Activated T-cell treated with anti-CD3 and anti-CD28 coated beads, Interleukin-2, amount 50 U/mL, for 4 hours (primary cell): ENCODE measurements at regions not wholly inside any gene's neighbourhood (a gene's known extent, or its start where the extent isn't known, plus 50 kb on each side); places are given as distances from the start of the nearest gene placed in this dataset.

Experiments
- ATAC-seq, 2 donors: fragments of 200-7000 bp; cut with Tn5 transposase; one replicate each; pipeline ENCODE4 v1.10.0; 2021
- DNase-seq: peaks from one replicate; pipeline ENCODE4 v3.0.0-alpha.2; 2020
- H3K27me3 Mint-ChIP-seq: one replicate; pipeline ENCODE4 v1.8.0; 2021; ENCODE audit warnings: low read depth, mixed read lengths
- H3K36me3 Mint-ChIP-seq: one replicate; pipeline ENCODE4 v1.8.0; 2022; ENCODE audit warnings: mixed read lengths; ENCODE audit not compliant: insufficient read depth
- H3K4me1 Mint-ChIP-seq: one replicate; pipeline ENCODE4 v1.8.0; 2021; ENCODE audit warnings: low read depth, mixed read lengths
- H3K4me3 Mint-ChIP-seq: one replicate; pipeline ENCODE4 v1.8.0; 2021; ENCODE audit warnings: mild to moderate bottlenecking, moderate library complexity, mixed read lengths
- H3K9me3 Mint-ChIP-seq: one replicate; pipeline ENCODE4 v1.8.0; 2021; ENCODE audit warnings: mixed read lengths

GRCh38 chr12:18794000-18794399 is 56.1 kb downstream of the CAPZA3 start:
- Mint-ChIP-seq H3K27me3 (no peaks in the 10 kb centered on the region), H3K36me3 (no peaks in the 10 kb centered on the region), H3K4me1 (no peaks in the 10 kb centered on the region), H3K4me3 (no peak overlapping the region), H3K9me3 (no peaks in the 10 kb centered on the region)
- ATAC-seq (no peak), DNase-seq (no peak)

- no peaks in the 10 kb centered on the region for H3K9me3 Mint-ChIP-seq
- DNase-seq, result no peak
- H3K4me1 Mint-ChIP-seq, result no peaks in the 10 kb centered on the region
- no peak overlapping the region for H3K4me3 Mint-ChIP-seq
- no peaks in the 10 kb centered on the region for H3K36me3 Mint-ChIP-seq
- ATAC-seq, result no peak
- H3K27me3 Mint-ChIP-seq, result no peaks in the 10 kb centered on the region
Measured at GRCh38 chr12:18797604-18798003, 59.7 kb downstream of the CAPZA3 start.

GRCh38 chr12:18798535-18799361 is 60.8 kb downstream of the CAPZA3 start:
- H3K4me1 Mint-ChIP-seq, result no peaks in the 10 kb centered on the region
- H3K4me3 Mint-ChIP-seq, result no peak overlapping the region
- DNase-seq (no peak), ATAC-seq (no peak)
- no peaks in the 10 kb centered on the region for H3K27me3 Mint-ChIP-seq
- H3K9me3 Mint-ChIP-seq, result no peaks in the 10 kb centered on the region
- no peaks in the 10 kb centered on the region for H3K36me3 Mint-ChIP-seq

- Mint-ChIP-seq H3K36me3 (no peaks in the 10 kb centered on the region), H3K4me1 (no peaks in the 10 kb centered on the region)
- ATAC-seq, result no peak
Measured at GRCh38 chr12:18799561-18799960, 61.6 kb downstream of the CAPZA3 start.

GRCh38 chr12:18805516-18806248 is 67.8 kb downstream of the CAPZA3 start:
- DNase-seq, result no peak
- Mint-ChIP-seq H3K4me1 (no peaks in the 10 kb centered on the region), H3K9me3 (no peaks in the 10 kb centered on the region), H3K27me3 (no peaks in the 10 kb centered on the region), H3K36me3 (no peaks in the 10 kb centered on the region), H3K4me3 (no peak overlapping the region)
- no peak for ATAC-seq

More at GRCh38 chr12:18799561-18799960, 61.6 kb downstream of the CAPZA3 start:
- no peaks in the 10 kb centered on the region for H3K27me3 Mint-ChIP-seq
- DNase-seq, result no peak
- no peak overlapping the region for H3K4me3 Mint-ChIP-seq
- no peaks in the 10 kb centered on the region for H3K9me3 Mint-ChIP-seq

GRCh38 chr12:18807714-18808113 is 69.8 kb downstream of the CAPZA3 start:
- Mint-ChIP-seq H3K9me3 (no peaks in the 10 kb centered on the region), H3K36me3 (no peaks in the 10 kb centered on the region), H3K4me1 (no peaks in the 10 kb centered on the region), H3K27me3 (no peaks in the 10 kb centered on the region), H3K4me3 (no peak overlapping the region)
- DNase-seq, result no peak
- ATAC-seq, result no peak

- no peaks in the 10 kb centered on the region for H3K36me3 Mint-ChIP-seq
Measured at GRCh38 chr12:18808221-18808620, 70.3 kb downstream of the CAPZA3 start.

GRCh38 chr12:18810537-18811253 is 72.8 kb downstream of the CAPZA3 start:
- Mint-ChIP-seq H3K27me3 (no peaks in the 10 kb centered on the region), H3K9me3 (no peaks in the 10 kb centered on the region), H3K4me1 (no peaks in the 10 kb centered on the region), H3K36me3 (no peaks in the 10 kb centered on the region), H3K4me3 (no peak overlapping the region)
- DNase-seq (no peak), ATAC-seq (no peak)

More at GRCh38 chr12:18808221-18808620, 70.3 kb downstream of the CAPZA3 start:
- DNase-seq (no peak), ATAC-seq (no peak)
- H3K9me3 Mint-ChIP-seq, result no peaks in the 10 kb centered on the region
- H3K4me3 Mint-ChIP-seq, result no peak overlapping the region
- H3K4me1 Mint-ChIP-seq, result no peaks in the 10 kb centered on the region
- H3K27me3 Mint-ChIP-seq, result no peaks in the 10 kb centered on the region

GRCh38 chr12:18811273-18811672 is 73.4 kb downstream of the CAPZA3 start:
- Mint-ChIP-seq H3K4me1 (no peaks in the 10 kb centered on the region), H3K4me3 (no peak overlapping the region), H3K27me3 (no peaks in the 10 kb centered on the region), H3K9me3 (no peaks in the 10 kb centered on the region), H3K36me3 (no peaks in the 10 kb centered on the region)
- DNase-seq (no peak), ATAC-seq (no peak)

- Mint-ChIP-seq H3K27me3 (no peaks in the 10 kb centered on the region), H3K4me3 (no peak overlapping the region), H3K4me1 (no peaks in the 10 kb centered on the region), H3K9me3 (no peaks in the 10 kb centered on the region), H3K36me3 (no peaks in the 10 kb centered on the region)
- DNase-seq, result no peak
- ATAC-seq, result no peak
Measured at GRCh38 chr12:18813753-18814152, 75.8 kb downstream of the CAPZA3 start.

GRCh38 chr12:18818579-18819268 is 80.8 kb downstream of the CAPZA3 start:
- Mint-ChIP-seq H3K4me3 (no peak overlapping the region), H3K4me1 (no peaks in the 10 kb centered on the region), H3K36me3 (no peaks in the 10 kb centered on the region), H3K27me3 (no peaks in the 10 kb centered on the region), H3K9me3 (no peaks in the 10 kb centered on the region)
- no peak for DNase-seq
- no peak for ATAC-seq

- H3K4me1 Mint-ChIP-seq, result no peaks in the 10 kb centered on the region
- H3K4me3 Mint-ChIP-seq, result no peak overlapping the region
Measured at GRCh38 chr12:18819484-18819883, 81.6 kb downstream of the CAPZA3 start.

GRCh38 chr12:18823461-18823860 is 85.5 kb downstream of the CAPZA3 start:
- DNase-seq, result no peak
- no peak for ATAC-seq
- Mint-ChIP-seq H3K27me3 (no peaks in the 10 kb centered on the region), H3K36me3 (no peaks in the 10 kb centered on the region), H3K9me3 (peaks cover 2% of the 10 kb centered on the region), H3K4me3 (no peak overlapping the region), H3K4me1 (no peaks in the 10 kb centered on the region)

More at GRCh38 chr12:18819484-18819883, 81.6 kb downstream of the CAPZA3 start:
- no peaks in the 10 kb centered on the region for H3K27me3 Mint-ChIP-seq
- no peak for DNase-seq
- H3K36me3 Mint-ChIP-seq, result no peaks in the 10 kb centered on the region
- ATAC-seq, result no peak
- H3K9me3 Mint-ChIP-seq, result no peaks in the 10 kb centered on the region

- H3K36me3 Mint-ChIP-seq, result no peaks in the 10 kb centered on the region
Measured at GRCh38 chr12:18824287-18824686, 86.4 kb downstream of the CAPZA3 start.

More at GRCh38 chr12:18824287-18824686, 86.4 kb downstream of the CAPZA3 start:
- Mint-ChIP-seq H3K9me3 (peaks cover 10% of the 10 kb centered on the region), H3K27me3 (no peaks in the 10 kb centered on the region), H3K4me1 (no peaks in the 10 kb centered on the region), H3K4me3 (no peak overlapping the region)
- DNase-seq, result no peak
- ATAC-seq, result no peak
